ENCODE measurements at regions not wholly inside any gene's neighbourhood (a gene's known extent, or its start where the extent isn't known, plus 50 kb on each side); places are given as distances from the start of the nearest gene placed in this dataset.

- TF ChIP-seq IRF3 (IDR thresholded peaks at IDR 0.05; ENCODE audit: low read depth, low read length) (no peak), SIN3A (IDR thresholded peaks at IDR 0.05; ENCODE audit: borderline replicate concordance, low read depth, low read length) (no peak), CTCF (IDR thresholded peaks at IDR 0.05) (no peak), RCOR1 (IDR thresholded peaks at IDR 0.05; ENCODE audit: low read length) (no peak), MEF2A (IDR thresholded peaks at IDR 0.05; ENCODE audit: borderline replicate concordance, low read depth) (no peak), REST (IDR thresholded peaks at IDR 0.05; ENCODE audit: low read depth, low read length) (no peak), EP300 (IDR thresholded peaks at IDR 0.05; ENCODE audit: borderline replicate concordance in 1 of 2, low read depth in 1 of 2, low read length in 1 of 2) (no peak)
Observed at GRCh38 chr6:132950566-132950965, 136.2 kb downstream of the RPS12 start.

Data from SK-N-SH (cell line).